Activated naive CD4-positive, alpha-beta T cell treated with anti-CD3 and anti-CD28 coated beads, Interleukin-2, amount 50 U/mL, for 72 hours (primary cell): ENCODE measurements at regions not wholly inside any gene's neighbourhood (a gene's known extent, or its start where the extent isn't known, plus 50 kb on each side); places are given as distances from the start of the nearest gene placed in this dataset.
"Not testable (repeated sequence)": the region's sequence is repeated elsewhere in the genome, so short reads cannot be mapped to it uniquely, and the experiment has no call there.

Experiments
- ATAC-seq, 2 donors: fragments of 150-1000 bp; cut with Tn5 transposase; 2 replicates each; pipeline ENCODE4 v1.10.0; 2021; ENCODE audit warnings: mild to moderate bottlenecking in 2 of 2, moderate library complexity in 2 of 2
- DNase-seq, 2 donors: peaks; one replicate each; pipeline ENCODE4 v3.0.0; 2021 to 2022; ENCODE audit warnings: low spot score in 2 of 2
- H3K27ac Mint-ChIP-seq, 2 donors: one replicate each; pipeline ENCODE4 v1.8.0; 2022; ENCODE audit warnings: mild to moderate bottlenecking in 2 of 2, mixed read lengths in 2 of 2
- H3K36me3 Mint-ChIP-seq, 2 donors: one replicate each; pipeline ENCODE4 v1.8.0; 2022; ENCODE audit warnings: mixed read lengths in 2 of 2
- H3K9me3 Mint-ChIP-seq, 2 donors: one replicate each; pipeline ENCODE4 v1.8.0; 2022; ENCODE audit warnings: mixed read lengths in 2 of 2

DNA sequence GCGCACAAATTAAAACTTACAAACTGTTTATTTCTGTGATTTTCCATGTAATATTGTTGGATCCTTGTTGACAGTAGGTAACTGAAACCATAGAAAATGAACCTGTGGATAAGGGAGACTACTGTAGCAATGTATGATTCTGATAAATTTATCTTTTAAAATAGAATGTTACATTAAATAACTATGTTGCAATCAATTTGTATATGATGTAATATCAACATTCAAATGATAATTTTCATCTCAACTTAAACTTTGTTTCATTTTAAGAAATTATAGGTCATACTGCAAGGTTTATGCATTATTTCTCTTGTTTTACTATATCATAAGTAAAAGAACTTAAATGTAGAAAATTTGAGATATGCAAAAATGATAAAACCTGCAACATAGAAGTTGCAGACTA lies 718.0 kb upstream of the MBL2 start:
- no peak for ATAC-seq
- Mint-ChIP-seq H3K36me3 (peaks cover 0 to 14% of the 10 kb centered on the region in 2 donors), H3K27ac (no peak overlapping the region), H3K9me3 (peaks cover 23 to 27% of the 10 kb centered on the region in 2 donors)
- DNase-seq = no peak

GRCh38 chr10:53489335-53490182 lies 717.0 kb upstream of the MBL2 start:
- DNase-seq (no peak), ATAC-seq (no peak)
- no peak overlapping the region for H3K27ac Mint-ChIP-seq
- H3K36me3 Mint-ChIP-seq = peaks cover 0 to 14% of the 10 kb centered on the region in 2 donors
- H3K9me3 Mint-ChIP-seq = peaks cover 27 to 28% of the 10 kb centered on the region in 2 donors

- Mint-ChIP-seq H3K9me3 (peaks cover 14 to 25% of the 10 kb centered on the region in 2 donors), H3K27ac (no peak overlapping the region), H3K36me3 (peaks cover 0 to 9% of the 10 kb centered on the region in 2 donors)
- ATAC-seq (no peak), DNase-seq (no peak)
Measured at GRCh38 chr10:53487019-53487983, 714.7 kb upstream of the MBL2 start.

- not testable (repeated sequence) for H3K36me3 Mint-ChIP-seq, DNase-seq, H3K27ac Mint-ChIP-seq, ATAC-seq
- peaks cover 14 to 25% of the 10 kb centered on the region in 2 donors for H3K9me3 Mint-ChIP-seq
Measured at GRCh38 chr10:53485422-53485821, 712.8 kb upstream of the MBL2 start.

DNA sequence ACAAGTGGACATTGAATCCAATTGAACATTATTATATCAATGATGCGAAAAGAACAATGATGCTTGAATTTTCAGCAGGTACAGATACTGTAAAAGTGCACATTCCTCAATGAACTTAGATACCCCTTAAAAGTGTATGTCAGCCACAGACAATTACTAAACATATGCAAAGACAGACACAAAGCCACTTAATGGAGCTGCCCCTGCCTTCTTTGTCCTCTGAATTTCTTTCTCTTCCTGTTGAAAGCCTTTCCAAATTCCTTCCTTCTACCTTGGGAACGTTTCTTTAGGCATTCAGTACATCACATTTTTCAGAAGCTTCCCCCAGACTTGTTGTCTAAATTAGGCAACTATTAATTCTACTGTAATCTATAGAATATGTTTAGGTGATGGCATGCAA lies 706.8 kb upstream of the MBL2 start:
- H3K27ac Mint-ChIP-seq = no peak overlapping the region
- no peaks in the 10 kb centered on the region for H3K36me3 Mint-ChIP-seq
- ATAC-seq = no peak
- H3K9me3 Mint-ChIP-seq = peaks cover under 1 to 4% of the 10 kb centered on the region in 2 donors
- no peak for DNase-seq

GRCh38 chr10:53477313-53477675 lies 704.7 kb upstream of the MBL2 start:
- ATAC-seq (no peak), DNase-seq (no peak)
- H3K27ac Mint-ChIP-seq = no peak overlapping the region
- H3K9me3 Mint-ChIP-seq = peaks cover 0 to 4% of the 10 kb centered on the region in 2 donors
- no peaks in the 10 kb centered on the region for H3K36me3 Mint-ChIP-seq

- ATAC-seq (no peak), DNase-seq (no peak)
- Mint-ChIP-seq H3K36me3 (no peaks in the 10 kb centered on the region), H3K9me3 (peaks cover 0 to 4% of the 10 kb centered on the region in 2 donors), H3K27ac (no peak overlapping the region)
Measured at GRCh38 chr10:53476650-53477312, 704.2 kb upstream of the MBL2 start.

DNA sequence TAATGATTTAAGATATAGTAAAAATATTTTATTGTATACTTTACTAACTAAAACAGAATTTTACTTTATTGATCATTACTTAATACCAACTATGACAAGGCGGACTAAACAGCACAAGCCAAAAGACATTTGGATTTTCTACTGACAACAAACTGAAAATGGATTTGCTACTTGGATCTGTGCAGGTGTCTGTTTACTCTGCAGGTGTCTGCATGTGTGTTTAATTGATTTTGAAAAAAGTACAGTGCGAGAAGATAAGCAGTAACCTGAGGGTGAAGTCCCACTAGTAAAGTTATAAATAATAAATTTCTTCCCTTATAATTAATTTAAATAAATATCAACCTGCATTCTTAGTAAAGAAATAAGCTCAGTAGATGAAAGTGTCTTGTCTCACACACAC lies 696.8 kb upstream of the MBL2 start:
- ATAC-seq = no peak

DNA sequence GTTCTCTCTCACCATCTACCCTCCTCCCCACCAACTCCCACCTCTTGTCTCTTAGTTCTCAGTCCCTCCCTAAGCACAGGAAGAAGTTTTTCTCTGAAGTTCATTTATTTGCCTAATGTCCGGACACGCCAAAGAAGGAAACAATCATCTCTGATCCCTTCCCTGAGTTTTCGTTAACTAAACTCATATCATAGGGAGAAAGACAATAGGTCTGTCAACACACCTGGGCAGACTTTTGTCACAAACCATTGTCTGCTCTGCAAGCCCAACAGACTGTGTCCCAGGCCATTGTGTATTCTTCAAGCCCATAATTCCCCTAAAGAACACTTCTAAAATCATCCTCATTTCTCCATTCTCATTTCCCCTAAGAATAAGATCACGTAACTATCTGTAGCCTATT lies 691.0 kb upstream of the MBL2 start:
- DNase-seq (no peak), ATAC-seq (no peak)
- Mint-ChIP-seq H3K27ac (no peak overlapping the region), H3K9me3 (peaks cover 9 to 16% of the 10 kb centered on the region in 2 donors), H3K36me3 (no peaks in the 10 kb centered on the region)

More for the DNA sequence above, 696.8 kb upstream of the MBL2 start:
- no peak for DNase-seq
- H3K36me3 Mint-ChIP-seq = no peaks in the 10 kb centered on the region
- H3K9me3 Mint-ChIP-seq = peaks cover 0 to 8% of the 10 kb centered on the region in 2 donors
- H3K27ac Mint-ChIP-seq = no peak overlapping the region

GRCh38 chr10:53458007-53458406 lies 685.4 kb upstream of the MBL2 start:
- Mint-ChIP-seq H3K36me3 (no peaks in the 10 kb centered on the region), H3K9me3 (peaks cover 0 to 6% of the 10 kb centered on the region in 2 donors)
- DNase-seq = no peak

DNA sequence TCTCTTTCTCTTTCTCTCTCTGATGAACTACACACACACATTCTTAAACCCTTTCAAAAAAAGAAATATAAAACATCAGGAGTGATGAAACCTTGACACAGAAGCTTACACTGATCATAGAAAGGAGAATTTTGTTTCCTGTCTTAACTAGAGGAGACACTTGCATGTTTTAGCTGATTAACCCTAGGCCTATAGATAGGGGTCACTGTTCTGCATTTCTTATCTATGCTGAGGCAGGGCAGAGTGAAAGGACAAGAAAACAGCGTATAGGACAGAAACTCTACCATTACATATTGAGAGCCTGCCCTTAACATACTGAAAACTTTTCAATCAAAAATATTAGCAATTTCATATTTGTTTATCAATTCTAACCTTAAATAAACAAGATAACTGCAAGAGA lies 680.6 kb upstream of the MBL2 start:
- ATAC-seq (no peak), DNase-seq (no peak)
- Mint-ChIP-seq H3K36me3 (no peaks in the 10 kb centered on the region), H3K27ac (no peak overlapping the region), H3K9me3 (peaks cover 0 to 16% of the 10 kb centered on the region in 2 donors)

More at GRCh38 chr10:53458007-53458406, 685.4 kb upstream of the MBL2 start:
- H3K27ac Mint-ChIP-seq = no peak overlapping the region
- ATAC-seq = no peak

GRCh38 chr10:53447576-53447975 lies 675.0 kb upstream of the MBL2 start:
- Mint-ChIP-seq H3K27ac (no peak overlapping the region), H3K36me3 (no peaks in the 10 kb centered on the region), H3K9me3 (peaks cover 0 to 21% of the 10 kb centered on the region in 2 donors)
- no peak for DNase-seq
- ATAC-seq = no peak

DNA sequence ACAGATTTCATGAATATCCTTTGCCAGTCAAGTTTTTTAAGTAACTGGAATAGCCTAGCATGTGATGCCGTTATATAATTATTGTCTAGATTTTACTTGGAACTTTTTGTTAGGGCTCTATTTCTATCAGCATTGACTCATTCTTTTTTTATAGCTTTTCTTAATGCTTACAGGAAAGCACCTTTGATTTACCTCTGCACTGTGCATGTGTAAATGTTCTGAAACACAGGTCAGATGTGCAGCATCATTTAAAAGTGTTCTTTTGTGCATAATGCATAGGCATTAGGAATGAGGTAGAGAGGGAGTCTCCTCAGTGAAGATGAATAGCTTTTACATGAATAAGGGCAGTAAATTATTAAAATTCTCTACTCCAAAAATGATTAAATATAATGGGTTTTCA lies 669.3 kb upstream of the MBL2 start:
- H3K36me3 Mint-ChIP-seq = no peaks in the 10 kb centered on the region
- ATAC-seq (no peak), DNase-seq (no peak)
- peaks cover 10 to 16% of the 10 kb centered on the region in 2 donors for H3K9me3 Mint-ChIP-seq
- no peak overlapping the region for H3K27ac Mint-ChIP-seq

DNA sequence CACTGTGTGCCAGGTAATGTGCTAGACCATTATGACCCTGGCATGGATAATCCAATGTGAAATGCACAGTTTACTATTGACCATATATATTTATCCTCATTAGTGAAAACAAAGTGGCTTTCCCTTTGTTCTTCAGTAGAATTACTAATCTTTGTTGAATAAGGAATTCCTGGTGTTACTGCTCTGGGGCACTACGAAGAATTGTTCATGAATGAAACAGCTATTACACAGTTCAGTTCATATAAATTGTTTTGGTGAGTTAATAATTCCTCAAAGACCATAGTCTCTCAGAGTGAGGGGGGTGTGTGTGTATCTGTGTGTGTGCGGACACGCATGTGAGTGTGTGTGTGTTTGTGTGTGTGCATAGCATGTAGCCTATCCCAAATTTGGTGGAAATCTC lies 668.0 kb upstream of the MBL2 start:
- ATAC-seq = no peak
- no peak overlapping the region for H3K27ac Mint-ChIP-seq
- no peaks in the 10 kb centered on the region for H3K36me3 Mint-ChIP-seq

DNA sequence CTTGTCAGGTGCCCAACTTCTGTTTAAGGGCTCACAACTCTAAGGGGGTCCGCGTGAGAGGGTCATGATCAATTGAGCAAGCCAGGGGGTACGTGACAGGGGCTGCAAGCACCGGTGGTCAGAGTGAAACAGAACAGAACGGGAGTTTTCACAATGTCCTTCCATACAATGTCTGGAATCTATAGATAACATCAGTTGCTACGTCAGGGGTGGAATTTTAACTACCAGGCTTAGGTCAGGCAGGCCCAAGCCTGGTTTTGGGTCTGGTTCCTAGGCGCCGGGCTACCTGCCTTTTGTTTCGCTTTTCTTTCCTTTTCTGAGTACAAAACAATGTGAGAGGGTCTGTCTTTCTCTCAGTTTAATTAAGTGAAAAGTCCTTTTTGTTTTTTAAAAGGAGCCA lies 666.5 kb upstream of the MBL2 start:
- not testable (repeated sequence) for DNase-seq, ATAC-seq, H3K36me3 Mint-ChIP-seq, H3K27ac Mint-ChIP-seq
- H3K9me3 Mint-ChIP-seq = peaks cover 10 to 13% of the 10 kb centered on the region in 2 donors

More for the DNA sequence above, 668.0 kb upstream of the MBL2 start:
- no peak for DNase-seq
- H3K9me3 Mint-ChIP-seq = peaks cover 10 to 16% of the 10 kb centered on the region in 2 donors

DNA sequence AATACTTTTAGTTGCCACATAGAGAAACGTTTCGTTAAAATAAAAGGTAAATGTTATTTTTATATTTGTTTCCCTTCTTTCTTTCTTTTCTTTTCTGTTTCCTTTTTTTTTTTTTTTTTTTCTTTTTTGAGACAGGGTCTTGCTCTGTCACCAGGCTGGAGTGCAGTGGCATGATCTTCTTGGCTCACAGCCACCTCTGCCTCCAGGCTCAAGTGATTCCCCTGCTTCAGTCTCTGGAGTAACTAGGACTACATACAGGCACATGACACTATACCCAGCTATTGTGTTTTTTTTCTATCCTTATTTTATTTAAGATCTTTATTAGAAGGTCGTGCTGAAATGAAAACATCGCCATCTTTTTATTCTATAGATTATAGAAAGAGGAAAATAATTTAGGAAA lies 661.8 kb upstream of the MBL2 start:
- H3K36me3 Mint-ChIP-seq = no peaks in the 10 kb centered on the region
- peaks cover 9 to 12% of the 10 kb centered on the region in 2 donors for H3K9me3 Mint-ChIP-seq
- no peak for ATAC-seq
- H3K27ac Mint-ChIP-seq = no peak overlapping the region
- DNase-seq = no peak

- H3K9me3 Mint-ChIP-seq = peaks cover 3 to 5% of the 10 kb centered on the region in 2 donors
Measured at GRCh38 chr10:53432035-53432434, 659.5 kb upstream of the MBL2 start.

More at GRCh38 chr10:53432035-53432434, 659.5 kb upstream of the MBL2 start:
- Mint-ChIP-seq H3K36me3 (no peaks in the 10 kb centered on the region), H3K27ac (no peak overlapping the region)
- DNase-seq (no peak), ATAC-seq (no peak)
